NCI-H2029 treated with DMSO at 0.1 percent for 48 hours (cell line): ENCODE measurements at regions not wholly inside any gene's neighbourhood (a gene's known extent, or its start where the extent isn't known, plus 50 kb on each side); places are given as distances from the start of the nearest gene placed in this dataset.

ENCODE experiments used
- DNase-seq: peaks from one replicate; lab custom pipeline; 2025; lab: John Stamatoyannopoulos, UW

GRCh38 chr12:90257927-90258624, 549.4 kb upstream of the ATP2B1 start:
- no peak for DNase-seq

GRCh38 chr12:90254796-90255195, 546.2 kb upstream of the ATP2B1 start:
- DNase-seq = no peak

- DNase-seq = no peak
Observed at GRCh38 chr12:90253674-90254181, 545.1 kb upstream of the ATP2B1 start.

GRCh38 chr12:90253136-90253535, 544.5 kb upstream of the ATP2B1 start:
- DNase-seq = no peak

- DNase-seq = no peak
Observed at GRCh38 chr12:90250766-90251165, 542.1 kb upstream of the ATP2B1 start.

GRCh38 chr12:90250042-90250441, 541.4 kb upstream of the ATP2B1 start:
- no peak for DNase-seq

GRCh38 chr12:90246688-90247087, 538.0 kb upstream of the ATP2B1 start:
- no peak for DNase-seq

- no peak for DNase-seq
Observed at GRCh38 chr12:90245391-90245790, 536.8 kb upstream of the ATP2B1 start.

- DNase-seq = no peak
Observed at GRCh38 chr12:90244232-90244631, 535.6 kb upstream of the ATP2B1 start.

- DNase-seq = no peak
Observed at GRCh38 chr12:90243211-90243610, 534.6 kb upstream of the ATP2B1 start.

GRCh38 chr12:90239732-90240260, 531.2 kb upstream of the ATP2B1 start:
- DNase-seq = no peak

- DNase-seq = no peak
Observed at GRCh38 chr12:90238663-90239271, 530.1 kb upstream of the ATP2B1 start.

GRCh38 chr12:90237841-90238240, 529.2 kb upstream of the ATP2B1 start:
- DNase-seq = no peak

- DNase-seq = no peak
Observed at GRCh38 chr12:90235642-90236041, 527.0 kb upstream of the ATP2B1 start.

- DNase-seq = no peak
Observed at GRCh38 chr12:90234472-90234871, 525.8 kb upstream of the ATP2B1 start.

- DNase-seq = no peak
Observed at GRCh38 chr12:90233168-90234100, 524.8 kb upstream of the ATP2B1 start.

GRCh38 chr12:90229407-90230170, 521.0 kb upstream of the ATP2B1 start:
- DNase-seq = no peak

- DNase-seq = no peak
Observed at GRCh38 chr12:90226211-90226610, 517.6 kb upstream of the ATP2B1 start.

- DNase-seq = no peak
Observed at GRCh38 chr12:90216815-90217214, 508.2 kb upstream of the ATP2B1 start.

- DNase-seq = no peak
Observed at GRCh38 chr12:90216020-90216552, 507.4 kb upstream of the ATP2B1 start.

- DNase-seq = no peak
Observed at GRCh38 chr12:90211017-90211416, 502.4 kb upstream of the ATP2B1 start.
